ENCODE measurements at regions not wholly inside any gene's neighbourhood (a gene's known extent, or its start where the extent isn't known, plus 50 kb on each side); places are given as distances from the start of the nearest gene placed in this dataset.

DNA sequence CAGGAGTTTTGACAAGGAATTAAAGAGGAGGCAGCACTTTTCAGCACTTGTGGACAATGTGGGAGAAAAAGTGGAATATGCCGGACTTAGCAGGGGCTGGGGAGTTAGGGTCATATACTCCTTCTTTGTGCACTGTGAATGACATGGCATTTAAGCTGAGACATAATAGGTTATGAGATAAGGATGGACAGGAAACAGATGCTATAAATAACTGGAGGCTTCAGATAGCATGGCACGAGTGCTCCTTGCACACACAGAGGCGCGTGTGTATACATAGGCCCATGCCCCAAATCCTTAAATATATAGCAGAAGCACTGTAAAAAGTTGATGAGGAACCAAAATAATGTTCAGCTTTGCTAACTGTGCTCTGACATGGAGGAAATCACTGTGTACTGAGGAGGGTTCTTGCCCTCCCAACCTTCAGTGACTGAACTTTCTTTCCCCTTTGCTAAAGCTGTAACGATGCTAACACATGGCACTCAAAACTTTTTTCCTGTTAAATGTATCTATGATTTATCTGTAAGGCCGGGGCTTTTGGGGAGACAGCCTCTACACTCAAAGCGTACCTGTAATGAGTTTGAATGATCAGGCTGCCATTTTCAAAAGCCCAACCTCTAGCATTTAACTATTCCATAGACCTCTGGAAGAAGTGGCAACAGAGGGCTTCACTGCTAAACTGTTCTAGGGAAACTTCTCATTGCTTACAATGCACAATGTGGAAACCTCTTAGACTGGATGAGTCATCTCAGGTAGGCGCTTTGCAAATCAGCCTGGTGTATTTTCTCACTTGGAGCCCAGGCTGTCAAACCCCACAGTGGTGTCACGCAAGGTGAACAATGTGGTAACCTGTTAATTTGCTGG lies 784.6 kb downstream of the NR2F2 start:
- no peak overlapping the region for H3K4me3 ChIP-seq (ENCODE audit: control insufficient read depth, low read depth, low read length)
- no peak for DNase-seq (ENCODE audit: low read depth)
- TF ChIP-seq CTCF (IDR thresholded peaks at IDR 0.05; ENCODE audit: control insufficient read depth, insufficient read depth, low read depth, low read length, missing control alignments), result no peak

GRCh38 chr15:97115761-97116070 lies 785.2 kb downstream of the NR2F2 start:
- no peak for TF ChIP-seq CTCF (IDR thresholded peaks at IDR 0.05; ENCODE audit: control insufficient read depth, insufficient read depth, low read depth, low read length, missing control alignments)
- no peak overlapping the region for H3K4me3 ChIP-seq (ENCODE audit: control insufficient read depth, low read depth, low read length)
- DNase-seq (ENCODE audit: low read depth), result no peak

DNA sequence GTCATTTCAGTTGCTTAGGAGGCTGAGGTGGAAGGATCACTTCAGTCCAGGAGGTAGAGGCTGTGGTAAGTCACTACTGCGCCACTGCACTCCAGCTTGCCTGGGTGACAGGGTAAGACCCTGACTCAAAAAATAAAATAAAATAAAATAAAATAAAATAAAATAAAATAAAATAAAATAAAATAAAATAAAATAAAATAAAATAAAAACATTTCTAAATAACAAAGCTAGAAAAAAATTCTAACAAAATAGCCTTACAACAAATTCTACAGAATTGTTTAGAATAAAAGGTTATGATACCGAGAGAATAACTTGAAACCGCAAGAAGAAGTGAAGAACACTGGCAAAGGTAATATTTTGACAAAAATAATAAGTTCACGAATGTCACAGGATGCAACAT lies 794.3 kb downstream of the NR2F2 start:
- no peak for TF ChIP-seq CTCF (IDR thresholded peaks at IDR 0.05; ENCODE audit: control insufficient read depth, insufficient read depth, low read depth, low read length, missing control alignments)
- H3K4me3 ChIP-seq (ENCODE audit: control insufficient read depth, low read depth, low read length), result no peak overlapping the region
- DNase-seq (ENCODE audit: low read depth), result no peak

GRCh38 chr15:97126553-97127233 lies 796.2 kb downstream of the NR2F2 start:
- TF ChIP-seq CTCF (IDR thresholded peaks at IDR 0.05; ENCODE audit: control insufficient read depth, insufficient read depth, low read depth, low read length, missing control alignments), result no peak
- no peak overlapping the region for H3K4me3 ChIP-seq (ENCODE audit: control insufficient read depth, low read depth, low read length)
- no peak for DNase-seq (ENCODE audit: low read depth)

- DNase-seq (ENCODE audit: low read depth), result no peak
- H3K4me3 ChIP-seq (ENCODE audit: control insufficient read depth, low read depth, low read length), result no peak overlapping the region
- TF ChIP-seq CTCF (IDR thresholded peaks at IDR 0.05; ENCODE audit: control insufficient read depth, insufficient read depth, low read depth, low read length, missing control alignments), result no peak
Measured at GRCh38 chr15:97129674-97130073, 799.2 kb downstream of the NR2F2 start.

GRCh38 chr15:97140216-97140615 lies 809.7 kb downstream of the NR2F2 start:
- H3K4me3 ChIP-seq (ENCODE audit: control insufficient read depth, low read depth, low read length), result no peak overlapping the region
- TF ChIP-seq CTCF (IDR thresholded peaks at IDR 0.05; ENCODE audit: control insufficient read depth, insufficient read depth, low read depth, low read length, missing control alignments), result no peak
- DNase-seq (ENCODE audit: low read depth), result no peak

All from AG09309 (cell line).